Activated CD4-positive, alpha-beta T cell treated with anti-CD3 and anti-CD28 coated beads, Interleukin-2, amount 50 U/mL, for 4 hours (primary cell): ENCODE measurements at regions not wholly inside any gene's neighbourhood (a gene's known extent, or its start where the extent isn't known, plus 50 kb on each side); places are given as distances from the start of the nearest gene placed in this dataset.
"Not testable (repeated sequence)": the region's sequence is repeated elsewhere in the genome, so short reads cannot be mapped to it uniquely, and the experiment has no call there.

ENCODE experiments used
- DNase-seq, 2 experiments: peaks; one replicate each; pipeline ENCODE4 v3.0.0-alpha.2; 2020

- no peak for DNase-seq
Observed at GRCh38 chr6:19713984-19714383, 123.2 kb upstream of the ID4 start.

GRCh38 chr6:19714434-19715166 is 122.6 kb upstream of the ID4 start:
- no peak for DNase-seq

- no peak for DNase-seq
Observed at GRCh38 chr6:19715167-19715551, 122.0 kb upstream of the ID4 start.

- DNase-seq, result no peak
Observed at GRCh38 chr6:19719691-19720128, 117.5 kb upstream of the ID4 start.

GRCh38 chr6:19721766-19722377 is 115.3 kb upstream of the ID4 start:
- DNase-seq, result no peak

GRCh38 chr6:19722999-19723398 is 114.2 kb upstream of the ID4 start:
- DNase-seq, result no peak

GRCh38 chr6:19723545-19723944 is 113.6 kb upstream of the ID4 start:
- DNase-seq, result no peak

GRCh38 chr6:19725436-19725835 is 111.7 kb upstream of the ID4 start:
- not testable (repeated sequence) for DNase-seq

GRCh38 chr6:19731282-19731681 is 105.9 kb upstream of the ID4 start:
- no peak for DNase-seq

- no peak for DNase-seq
Observed at GRCh38 chr6:19734061-19734460, 103.1 kb upstream of the ID4 start.

- DNase-seq, result no peak
Observed at GRCh38 chr6:19734519-19734918, 102.7 kb upstream of the ID4 start.

- no peak for DNase-seq
Observed at GRCh38 chr6:19736066-19736465, 101.1 kb upstream of the ID4 start.

- DNase-seq, result no peak
Observed at GRCh38 chr6:19738010-19738409, 99.2 kb upstream of the ID4 start.

GRCh38 chr6:19749722-19750121 is 87.4 kb upstream of the ID4 start:
- DNase-seq, result no peak

- no peak for DNase-seq
Observed at GRCh38 chr6:19752746-19753145, 84.4 kb upstream of the ID4 start.

GRCh38 chr6:19753826-19754225 is 83.3 kb upstream of the ID4 start:
- no peak for DNase-seq

GRCh38 chr6:19754686-19755085 is 82.5 kb upstream of the ID4 start:
- no peak for DNase-seq

- DNase-seq, result no peak
Observed at GRCh38 chr6:19755181-19755580, 82.0 kb upstream of the ID4 start.

- no peak for DNase-seq
Observed at GRCh38 chr6:19757036-19757435, 80.1 kb upstream of the ID4 start.

GRCh38 chr6:19759117-19759880 is 77.9 kb upstream of the ID4 start:
- no peak for DNase-seq

- DNase-seq, result no peak
Observed at GRCh38 chr6:19761121-19761520, 76.0 kb upstream of the ID4 start.

GRCh38 chr6:19771753-19772336 is 65.3 kb upstream of the ID4 start:
- DNase-seq, result no peak

GRCh38 chr6:19772891-19773290 is 64.3 kb upstream of the ID4 start:
- no peak for DNase-seq

GRCh38 chr6:19781269-19781668 is 55.9 kb upstream of the ID4 start:
- DNase-seq, result no peak
